Head of caudate nucleus (tissue), 42 donors: ENCODE measurements at regions not wholly inside any gene's neighbourhood (a gene's known extent, or its start where the extent isn't known, plus 50 kb on each side); places are given as distances from the start of the nearest gene placed in this dataset.

Source experiments
- DNase-seq, 42 donors: peaks; one replicate each; pipeline versions ENCODE4 v3.0.0 to v3.0.0-alpha.2; 2020 to 2021; ENCODE audit warnings: mixed read lengths in 7 of 42
- intact Hi-C: fragments of 100-400 bp; cut with DNase I; formaldehyde crosslinking; loops from one replicate; pipeline ENCODE4 v1.15.0; 2022

GRCh38 chr17:79664930-79665737, 54.3 kb upstream of the RBFOX3 start:
- intact Hi-C loops, result no loop called here
- peak in 37 of 42 donors; percentile 13 to 67 (median 41) for DNase-seq

- DNase-seq, result peak in 1 of 42 donors; percentile 19
- intact Hi-C loops, result no loop called here
Observed at GRCh38 chr17:79661292-79662041, 50.6 kb upstream of the RBFOX3 start.
